Endodermal cell (in vitro differentiated cells): ENCODE measurements at regions not wholly inside any gene's neighbourhood (a gene's known extent, or its start where the extent isn't known, plus 50 kb on each side); places are given as distances from the start of the nearest gene placed in this dataset.
"Not testable (repeated sequence)": the region's sequence is repeated elsewhere in the genome, so short reads cannot be mapped to it uniquely, and the experiment has no call there.

Source experiments
- DNase-seq: peaks from one replicate; pipeline ENCODE4 v3.0.0-alpha.2; 2017
- H3K27ac ChIP-seq: 2 replicates; pipeline ENCODE4 v1.5.1; 2013; ENCODE audit warnings: mild to moderate bottlenecking, low read depth, low read length, moderate library complexity
- H3K27me3 ChIP-seq: 2 replicates; pipeline ENCODE4 v1.6.1; 2013; ENCODE audit warnings: mild to moderate bottlenecking, low read length, moderate library complexity; ENCODE audit not compliant: insufficient read depth, control insufficient read depth, poor library complexity, severe bottlenecking
- H3K36me3 ChIP-seq: 2 replicates; pipeline ENCODE4 v1.7.0; 2013; ENCODE audit warnings: mild to moderate bottlenecking, low read length, moderate library complexity; ENCODE audit not compliant: control insufficient read depth, insufficient read depth
- H3K4me1 ChIP-seq: one replicate; pipeline ENCODE4 v1.7.0; 2013; ENCODE audit warnings: low read length; ENCODE audit not compliant: control insufficient read depth, insufficient read depth
- H3K4me3 ChIP-seq: 2 replicates; pipeline ENCODE4 v1.5.1; 2013; ENCODE audit warnings: mild to moderate bottlenecking, low read length, moderate library complexity
- H3K9ac ChIP-seq: 2 replicates; pipeline ENCODE4 v1.6.1; 2013; ENCODE audit warnings: mild to moderate bottlenecking, low read length, moderate library complexity; ENCODE audit not compliant: poor library complexity, severe bottlenecking; ENCODE audit errors: extremely low read depth
- H3K9me3 ChIP-seq: 2 replicates; pipeline ENCODE4 v1.6.1; 2013; ENCODE audit warnings: mild to moderate bottlenecking, low read length, moderate library complexity; ENCODE audit not compliant: control insufficient read depth
- H3K27ac Mint-ChIP-seq: 2 replicates; pipeline ENCODE4 v1.8.0; 2020; ENCODE audit warnings: mixed read lengths
- H3K27me3 Mint-ChIP-seq: 2 replicates; pipeline ENCODE4 v1.8.0; 2021; ENCODE audit warnings: mild to moderate bottlenecking, mixed read lengths; ENCODE audit not compliant: insufficient read depth
- H3K36me3 Mint-ChIP-seq: 2 replicates; pipeline ENCODE4 v1.8.0; 2020; ENCODE audit warnings: low read depth, mixed read lengths
- H3K4me1 Mint-ChIP-seq: 2 replicates; pipeline ENCODE4 v1.8.0; 2020; ENCODE audit warnings: mixed read lengths
- H3K4me3 Mint-ChIP-seq: 2 replicates; pipeline ENCODE4 v1.8.0; 2020; ENCODE audit warnings: mild to moderate bottlenecking, moderate library complexity, mixed read lengths
- H3K9me3 Mint-ChIP-seq: 2 replicates; pipeline ENCODE4 v1.8.0; 2020; ENCODE audit warnings: mild to moderate bottlenecking, mixed read lengths
- CTCF ChIP-seq: fragments of 200-600 bp; sonication (generic); conservative IDR thresholded peaks from 2 replicates; pipeline ENCODE4 v1.5.0; 2021; ENCODE audit warnings: antibody characterized with exemption, mild to moderate bottlenecking
- WGBS, 2 experiments: methylation state at CpG; one replicate each; pipeline versions ENCODE4 v1.1.5 to v1.1.7; 2013; ENCODE audit warnings: missing lambda C conversion rate in 2 of 2, mixed read lengths in 1 of 2; ENCODE audit not compliant: insufficient coverage in 1 of 2, insufficient read length in 1 of 2; 5-methylcytosine and 5-hydroxymethylcytosine counted together

GRCh38 chrX:51155566-51155965 lies 177.1 kb upstream of the NUDT10 start:
- no peak overlapping the region for H3K4me3 Mint-ChIP-seq
- H3K36me3 Mint-ChIP-seq, result peaks cover 2% of the 10 kb centered on the region
- no peaks in the 10 kb centered on the region for H3K27me3 ChIP-seq
- peaks cover 34% of the 10 kb centered on the region for H3K9me3 Mint-ChIP-seq
- no peaks in the 10 kb centered on the region for H3K4me1 Mint-ChIP-seq
- no peak overlapping the region for H3K27ac ChIP-seq
- H3K36me3 ChIP-seq, result no peaks in the 10 kb centered on the region
- H3K27ac Mint-ChIP-seq, result no peak overlapping the region
- no peak for TF ChIP-seq CTCF
- H3K9ac ChIP-seq, result no peak overlapping the region
- H3K9me3 ChIP-seq, result no peaks in the 10 kb centered on the region
- no peaks in the 10 kb centered on the region for H3K27me3 Mint-ChIP-seq
- H3K4me3 ChIP-seq, result no peak overlapping the region
- DNase-seq, result no peak
- WGBS, 2 experiments, result 92 to 100% methylated on average over 2 to 4 of the region's 4 CpGs
- no peaks in the 10 kb centered on the region for H3K4me1 ChIP-seq

DNA sequence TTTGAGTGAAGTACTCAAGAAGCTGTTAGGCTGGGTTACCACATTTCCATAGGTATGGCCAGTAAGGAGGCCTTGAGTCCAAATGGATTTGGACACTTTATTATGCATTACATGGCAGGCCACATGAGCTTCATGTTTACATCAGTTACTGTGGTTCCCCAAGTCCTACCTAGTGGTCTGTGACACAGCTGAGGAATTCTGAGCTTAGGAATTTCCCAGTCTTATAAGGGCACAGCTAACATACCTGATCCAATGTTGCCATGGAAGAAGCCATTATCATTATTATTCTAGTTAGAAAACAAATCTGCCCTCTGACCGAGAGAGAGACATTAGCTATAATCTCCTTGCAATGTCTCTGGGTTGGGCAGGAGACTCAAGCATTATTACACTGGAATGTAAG lies 174.4 kb upstream of the NUDT10 start:
- H3K27me3 Mint-ChIP-seq, result peaks cover 4% of the 10 kb centered on the region
- no peaks in the 10 kb centered on the region for H3K4me1 Mint-ChIP-seq
- H3K27ac ChIP-seq, result no peak overlapping the region
- H3K9me3 ChIP-seq, result no peaks in the 10 kb centered on the region
- H3K27ac Mint-ChIP-seq, result no peak overlapping the region
- peaks cover 43% of the 10 kb centered on the region for H3K9me3 Mint-ChIP-seq
- no peaks in the 10 kb centered on the region for H3K27me3 ChIP-seq
- H3K4me1 ChIP-seq, result no peaks in the 10 kb centered on the region
- no peak overlapping the region for H3K9ac ChIP-seq
- no peak for TF ChIP-seq CTCF
- no peak overlapping the region for H3K4me3 ChIP-seq
- H3K36me3 Mint-ChIP-seq, result peaks cover 2% of the 10 kb centered on the region
- no peak overlapping the region for H3K4me3 Mint-ChIP-seq
- 91% methylated on average over 1 of the region's 1 CpG; no CpG with 5 or more reads in 1 of the 2 experiments for WGBS, 2 experiments
- no peak for DNase-seq
- H3K36me3 ChIP-seq, result no peaks in the 10 kb centered on the region

DNA sequence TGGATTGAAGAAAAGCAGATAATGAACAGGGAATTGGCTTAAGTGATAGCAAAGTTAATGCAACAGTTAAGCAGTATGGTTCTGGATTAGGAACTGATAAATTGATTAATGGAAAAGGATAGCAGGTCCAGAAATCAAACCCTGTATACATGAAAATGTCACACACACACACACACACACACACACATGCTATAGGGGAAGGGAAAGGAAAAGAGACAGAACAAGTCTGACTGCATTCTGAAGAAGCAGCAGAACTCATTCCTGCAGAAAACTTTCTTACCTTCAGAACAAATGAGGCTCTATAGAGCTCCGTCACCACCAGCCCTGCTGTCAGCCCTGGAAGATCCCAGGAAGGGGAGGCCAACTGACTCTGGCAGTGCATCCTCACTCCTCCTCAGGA lies 173.2 kb upstream of the NUDT10 start:
- H3K36me3 Mint-ChIP-seq, H3K9me3 ChIP-seq, H3K4me3 Mint-ChIP-seq, DNase-seq, H3K27ac ChIP-seq, H3K27ac Mint-ChIP-seq, H3K27me3 ChIP-seq, H3K27me3 Mint-ChIP-seq, H3K4me1 ChIP-seq, H3K9ac ChIP-seq, H3K4me1 Mint-ChIP-seq, H3K4me3 ChIP-seq, H3K36me3 ChIP-seq: not testable (repeated sequence)
- no CpG with 5 or more reads among the region's 1 CpG for WGBS, 2 experiments
- peaks cover 50% of the 10 kb centered on the region for H3K9me3 Mint-ChIP-seq

GRCh38 chrX:51163730-51164129 lies 168.9 kb upstream of the NUDT10 start:
- Histone ChIP-seq H3K9ac (no peak overlapping the region), H3K27me3 (no peaks in the 10 kb centered on the region), H3K9me3 (no peaks in the 10 kb centered on the region), H3K27ac (no peak overlapping the region), H3K36me3 (no peaks in the 10 kb centered on the region), H3K4me3 (no peak overlapping the region), H3K4me1 (no peaks in the 10 kb centered on the region)
- no peaks in the 10 kb centered on the region for H3K36me3 Mint-ChIP-seq
- peaks cover 19% of the 10 kb centered on the region for H3K4me1 Mint-ChIP-seq
- peaks cover 47% of the 10 kb centered on the region for H3K9me3 Mint-ChIP-seq
- peaks cover 4% of the 10 kb centered on the region for H3K27me3 Mint-ChIP-seq
- no peak overlapping the region for H3K4me3 Mint-ChIP-seq
- no peak for DNase-seq
- WGBS, 2 experiments, result 95% methylated on average over 4 of the region's 6 CpGs; no CpG with 5 or more reads in 1 of the 2 experiments
- no peak overlapping the region for H3K27ac Mint-ChIP-seq
- no peak for TF ChIP-seq CTCF

DNA sequence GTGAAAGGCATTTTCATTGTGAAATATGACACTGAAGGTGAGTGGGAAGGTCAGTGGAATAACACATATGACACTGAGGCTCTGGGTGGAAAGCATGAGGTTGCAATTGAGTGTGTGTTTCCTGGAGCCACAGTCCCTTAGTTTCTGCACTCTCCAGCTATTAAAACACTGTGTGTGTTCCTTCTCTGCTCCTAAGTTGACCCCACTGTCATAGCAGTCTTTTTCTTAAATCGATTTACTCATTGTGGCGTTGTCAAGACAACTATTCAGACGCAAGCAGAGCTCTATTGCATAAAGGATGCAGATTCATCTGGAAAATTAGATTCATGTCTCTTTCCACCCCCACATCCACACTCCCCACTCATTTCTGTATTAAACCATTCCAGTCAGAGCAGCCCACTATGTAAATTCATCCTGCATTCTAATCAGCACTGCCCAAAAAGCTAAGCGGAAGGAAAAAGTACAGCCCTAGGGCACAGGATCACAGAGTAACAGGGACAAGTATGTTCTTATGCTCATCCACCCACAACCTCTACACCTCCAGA lies 154.2 kb upstream of the NUDT10 start:
- H3K27ac Mint-ChIP-seq, DNase-seq, H3K4me3 ChIP-seq, H3K9ac ChIP-seq, H3K36me3 ChIP-seq, H3K27ac ChIP-seq, H3K27me3 Mint-ChIP-seq, H3K27me3 ChIP-seq, H3K4me1 ChIP-seq, H3K4me1 Mint-ChIP-seq, H3K4me3 Mint-ChIP-seq, H3K9me3 ChIP-seq, H3K36me3 Mint-ChIP-seq: not testable (repeated sequence)
- H3K9me3 Mint-ChIP-seq, result peaks cover 42% of the 10 kb centered on the region
- WGBS, 2 experiments, result 93 to 96% methylated on average over 3 of the region's 4 CpGs
